ENCODE measurements at regions not wholly inside any gene's neighbourhood (a gene's known extent, or its start where the extent isn't known, plus 50 kb on each side); places are given as distances from the start of the nearest gene placed in this dataset.

DNA sequence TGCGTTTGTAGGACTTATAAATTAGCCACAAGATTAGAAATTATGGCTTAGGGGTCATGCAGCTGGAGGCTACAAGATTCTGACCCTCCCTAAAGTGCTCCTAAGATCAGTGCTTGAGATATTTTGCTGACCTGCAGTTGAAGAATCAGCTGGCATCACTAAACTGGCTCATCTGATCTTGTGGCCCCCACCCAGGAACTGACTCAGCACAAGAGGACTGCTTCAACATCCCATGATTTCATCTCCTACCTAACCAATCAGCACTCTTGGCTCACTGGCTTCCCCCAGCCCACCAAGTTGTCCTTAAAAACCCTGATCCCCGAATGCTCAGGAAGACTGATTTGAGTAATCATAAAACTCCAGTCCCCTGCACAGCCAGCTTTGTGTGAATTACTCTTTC lies 86.4 kb upstream of the ERCC4 start:
- no CpG with 5 or more reads among the region's 2 CpGs for WGBS, 2 experiments (ENCODE audit: extremely low coverage in 2 of 2, insufficient read length in 1 of 2)
- H3K4me1 ChIP-seq (ENCODE audit: control insufficient read depth, insufficient read depth, low read length), result no peaks in the 10 kb centered on the region
- no peak overlapping the region for H2BK5ac ChIP-seq (ENCODE audit: low read depth, low read length, poor library complexity, severe bottlenecking)
- H3K9ac ChIP-seq (ENCODE audit: low read depth, low read length), result no peak overlapping the region
- ChIA-PET POLR2A (ENCODE audit: unreplicated experiment) (no interaction called here), CTCF (no interaction called here)
- BruUV-seq (replicated peaks), result no TSS peak
- no peak for DNase-seq
- H3K4ac ChIP-seq (ENCODE audit: low read depth, low read length), result no peak overlapping the region
- no peaks in the 10 kb centered on the region for H3K27me3 ChIP-seq (ENCODE audit: control insufficient read depth, insufficient read depth, low read length)
- H3K9me3 ChIP-seq (ENCODE audit: control insufficient read depth, insufficient read depth, low read length), result peaks cover 5% of the 10 kb centered on the region; the same call in 1 of the 2 replicates
- intact Hi-C loops (cut with micrococcal nuclease) (no loop called here), dilution Hi-C loops (cut with HindIII; ENCODE audit: low sequenced_read_pairs, unreplicated experiment) (no loop called here), in situ Hi-C loops (cut with MboI; ENCODE audit: low sequenced_read_pairs) (no loop called here)
- no peak overlapping the region for H4K8ac ChIP-seq (ENCODE audit: low read depth in 2 of 2, low read length in 2 of 2)
- H3K18ac ChIP-seq (ENCODE audit: low read depth, low read length), result no peak overlapping the region
- H3K4me3 ChIP-seq (ENCODE audit: insufficient read depth, low read depth, low read length), result no peak overlapping the region
- H3K56ac ChIP-seq (ENCODE audit: extremely low read depth, insufficient read depth, low read length), result no peak overlapping the region
- ATAC-seq (ENCODE audit: low read depth), result no peak
- no peak overlapping the region for H4K91ac ChIP-seq (ENCODE audit: insufficient read depth, low read depth, low read length)
- no peak overlapping the region for H2BK15ac ChIP-seq (ENCODE audit: low read depth, low read length)
- H3K9me1 ChIP-seq (ENCODE audit: insufficient read depth, low read length), result no peaks in the 10 kb centered on the region
- no peak overlapping the region for H3K27ac ChIP-seq (ENCODE audit: insufficient read depth, low read length)
- no peaks in the 10 kb centered on the region for H4K20me1 ChIP-seq (ENCODE audit: insufficient read depth, low read length)
- H3K23ac ChIP-seq (ENCODE audit: low read depth, low read length), result no peak overlapping the region
- H4K5ac ChIP-seq (ENCODE audit: low read depth, low read length), result no peak overlapping the region
- H3K4me2 ChIP-seq (ENCODE audit: low read depth, low read length), result no peak overlapping the region
- TF ChIP-seq FOS (IDR thresholded peaks at IDR 0.05; ENCODE audit: low read depth, low read length), result no peak
- TF ChIP-seq, protein P1, sequence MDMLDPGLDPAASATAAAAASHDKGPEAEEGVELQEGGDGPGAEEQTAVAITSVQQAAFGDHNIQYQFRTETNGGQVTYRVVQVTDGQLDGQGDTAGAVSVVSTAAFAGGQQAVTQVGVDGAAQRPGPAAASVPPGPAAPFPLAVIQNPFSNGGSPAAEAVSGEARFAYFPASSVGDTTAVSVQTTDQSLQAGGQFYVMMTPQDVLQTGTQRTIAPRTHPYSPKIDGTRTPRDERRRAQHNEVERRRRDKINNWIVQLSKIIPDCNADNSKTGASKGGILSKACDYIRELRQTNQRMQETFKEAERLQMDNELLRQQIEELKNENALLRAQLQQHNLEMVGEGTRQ (IDR thresholded peaks at IDR 0.05; ENCODE audit: low read depth, low read length), result no peak
- TF ChIP-seq CHD1 (IDR thresholded peaks at IDR 0.05; ENCODE audit: low read depth, low read length), result no peak
- no peak for TF ChIP-seq NFE2L2 (IDR thresholded peaks at IDR 0.05; ENCODE audit: low read depth, low read length)
- no peak for TF ChIP-seq MAZ (IDR thresholded peaks at IDR 0.05; ENCODE audit: borderline replicate concordance, low read depth, low read length)
- no peak for TF ChIP-seq MXI1 (IDR thresholded peaks at IDR 0.05; ENCODE audit: borderline replicate concordance, low read depth, low read length)
- no peak for TF ChIP-seq CEBPB (IDR thresholded peaks at IDR 0.05; ENCODE audit: low read depth, low read length)
- TF ChIP-seq, protein P2, sequence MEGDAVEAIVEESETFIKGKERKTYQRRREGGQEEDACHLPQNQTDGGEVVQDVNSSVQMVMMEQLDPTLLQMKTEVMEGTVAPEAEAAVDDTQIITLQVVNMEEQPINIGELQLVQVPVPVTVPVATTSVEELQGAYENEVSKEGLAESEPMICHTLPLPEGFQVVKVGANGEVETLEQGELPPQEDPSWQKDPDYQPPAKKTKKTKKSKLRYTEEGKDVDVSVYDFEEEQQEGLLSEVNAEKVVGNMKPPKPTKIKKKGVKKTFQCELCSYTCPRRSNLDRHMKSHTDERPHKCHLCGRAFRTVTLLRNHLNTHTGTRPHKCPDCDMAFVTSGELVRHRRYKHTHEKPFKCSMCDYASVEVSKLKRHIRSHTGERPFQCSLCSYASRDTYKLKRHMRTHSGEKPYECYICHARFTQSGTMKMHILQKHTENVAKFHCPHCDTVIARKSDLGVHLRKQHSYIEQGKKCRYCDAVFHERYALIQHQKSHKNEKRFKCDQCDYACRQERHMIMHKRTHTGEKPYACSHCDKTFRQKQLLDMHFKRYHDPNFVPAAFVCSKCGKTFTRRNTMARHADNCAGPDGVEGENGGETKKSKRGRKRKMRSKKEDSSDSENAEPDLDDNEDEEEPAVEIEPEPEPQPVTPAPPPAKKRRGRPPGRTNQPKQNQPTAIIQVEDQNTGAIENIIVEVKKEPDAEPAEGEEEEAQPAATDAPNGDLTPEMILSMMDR (conservative IDR thresholded peaks at IDR 0.05; ENCODE audit: low read depth, low read length), result no peak
- TF ChIP-seq RCOR1 (IDR thresholded peaks at IDR 0.05; ENCODE audit: insufficient replicate concordance, low read length), result no peak
- no peak for TF ChIP-seq MAFK (IDR thresholded peaks at IDR 0.05; ENCODE audit: low read depth, low read length)
- TF ChIP-seq, protein P3, sequence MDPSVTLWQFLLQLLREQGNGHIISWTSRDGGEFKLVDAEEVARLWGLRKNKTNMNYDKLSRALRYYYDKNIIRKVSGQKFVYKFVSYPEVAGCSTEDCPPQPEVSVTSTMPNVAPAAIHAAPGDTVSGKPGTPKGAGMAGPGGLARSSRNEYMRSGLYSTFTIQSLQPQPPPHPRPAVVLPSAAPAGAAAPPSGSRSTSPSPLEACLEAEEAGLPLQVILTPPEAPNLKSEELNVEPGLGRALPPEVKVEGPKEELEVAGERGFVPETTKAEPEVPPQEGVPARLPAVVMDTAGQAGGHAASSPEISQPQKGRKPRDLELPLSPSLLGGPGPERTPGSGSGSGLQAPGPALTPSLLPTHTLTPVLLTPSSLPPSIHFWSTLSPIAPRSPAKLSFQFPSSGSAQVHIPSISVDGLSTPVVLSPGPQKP (IDR thresholded peaks at IDR 0.05; ENCODE audit: borderline replicate concordance, low read depth, low read length), result no peak
- TF ChIP-seq RFX5 (IDR thresholded peaks at IDR 0.05; ENCODE audit: low read depth, low read length), result no peak
- no peak for TF ChIP-seq SMC3 (IDR thresholded peaks at IDR 0.05; ENCODE audit: low read depth, low read length)
- TF ChIP-seq POLR2A (IDR thresholded peaks at IDR 0.05; ENCODE audit: low read depth, low read length), result no peak
- TF ChIP-seq BHLHE40 (IDR thresholded peaks at IDR 0.05; ENCODE audit: low read depth, low read length), result no peak
- no peak for TF ChIP-seq RAD21 (IDR thresholded peaks at IDR 0.05; ENCODE audit: low read length)
- no peak overlapping the region for H2AK9ac ChIP-seq (replicated peaks; ENCODE audit: low read depth, low read length, poor library complexity)
- H2BK20ac ChIP-seq (ENCODE audit: low read depth, low read length), result no peak overlapping the region
- H2AK5ac ChIP-seq (ENCODE audit: low read depth, low read length), result no peak overlapping the region
- H2AFZ ChIP-seq (replicated peaks; ENCODE audit: low read length, poor library complexity), result no peak overlapping the region
- H2BK120ac ChIP-seq (ENCODE audit: low read depth, low read length), result no peak overlapping the region
- H3K14ac ChIP-seq (replicated peaks; ENCODE audit: low read depth, low read length), result no peak overlapping the region
- H3K79me1 ChIP-seq (ENCODE audit: low read depth in 1 of 2, low read length in 2 of 2), result no peaks in the 10 kb centered on the region
- H3K36me3 ChIP-seq (ENCODE audit: control insufficient read depth, insufficient read depth, low read length), result no peaks in the 10 kb centered on the region

All from IMR-90 (cell line).